Gastrocnemius medialis (tissue), 4 donors: ENCODE measurements at regions not wholly inside any gene's neighbourhood (a gene's known extent, or its start where the extent isn't known, plus 50 kb on each side); places are given as distances from the start of the nearest gene placed in this dataset.

ENCODE experiments used
- ATAC-seq, 2 donors: fragments of 150-250 bp; one replicate each; pipeline ENCODE4 v1.9.1; 2016
- DNase-seq, 2 donors: peaks; one replicate each; pipeline ENCODE4 v3.0.0-alpha.2; 2019
- H3K27ac ChIP-seq, 4 donors: fragments of 200-600 bp; sonication (generic); 1 replicate in 1 of 4; 2 replicates in 3 of 4; pipeline ENCODE4 v1.5.1; 2016 to 2018; ENCODE audit warnings: mild to moderate bottlenecking in 2 of 4, moderate library complexity in 1 of 4
- H3K27me3 ChIP-seq, 3 donors: fragments of 200-600 bp; sonication (generic) in 2 of 3; 1 replicate in 1 of 3; 2 replicates in 2 of 3; pipeline versions ENCODE4 v1.5.1 to v1.6.0; 2016 to 2019; ENCODE audit warnings: mild to moderate bottlenecking in 1 of 3, moderate library complexity in 1 of 3
- H3K36me3 ChIP-seq, 2 donors: fragments of 200-600 bp; sonication (generic) in 1 of 2; one replicate each; pipeline ENCODE4 v1.5.1; 2017 to 2018
- H3K4me1 ChIP-seq, 2 donors: fragments of 200-600 bp; sonication (generic) in 1 of 2; one replicate each; pipeline ENCODE4 v1.5.1; 2016 to 2017; ENCODE audit warnings: mild to moderate bottlenecking in 2 of 2
- H3K4me3 ChIP-seq, 4 donors: fragments of 200-600 bp; sonication (generic) in 3 of 4; 1 replicate in 1 of 4; 2 replicates in 3 of 4; pipeline ENCODE4 v1.5.1; 2016 to 2019; ENCODE audit warnings: mild to moderate bottlenecking in 2 of 4
- H3K9me3 ChIP-seq, 3 donors: fragments of 200-600 bp; sonication (generic) in 2 of 3; 1 replicate in 1 of 3; 2 replicates in 2 of 3; pipeline ENCODE4 v1.5.1; 2016 to 2019
- POLR2A ChIP-seq, 2 donors: fragments of 450-650 bp; IDR thresholded peaks; one replicate each; pipeline ENCODE4 v1.6.1; 2017; ENCODE audit warnings: antibody characterized with exemption in 2 of 2, mild to moderate bottlenecking in 2 of 2, moderate library complexity in 2 of 2
- in situ Hi-C, 4 donors: fragments of 200-750 bp; cut with MboI; loops; one replicate each; pipeline versions ENCODE4 v1.15.0 to v1.8.0; 2017; ENCODE audit warnings: low sequenced_read_pairs in 4 of 4
- intact Hi-C: fragments of 100-400 bp; cut with DNase I; formaldehyde crosslinking; loops from one replicate; pipeline ENCODE4 v1.15.1; 2023; ENCODE audit warnings: low total_unique reads
- TF ChIP-seq, protein P1 (sequence below), 5 experiments: fragments of 450-650 bp in 3 of 5; fragments of 200-600 bp in 2 of 5; sonication (generic) in 2 of 5; IDR thresholded peaks in 4 of 5; conservative IDR thresholded peaks in 1 of 5; 1 replicate in 4 of 5; 2 replicates in 1 of 5; pipeline ENCODE4 v1.5.1; 2016 to 2019; ENCODE audit warnings: antibody characterized with exemption in 5 of 5, mild to moderate bottlenecking in 3 of 5, moderate library complexity in 3 of 5

DNA sequence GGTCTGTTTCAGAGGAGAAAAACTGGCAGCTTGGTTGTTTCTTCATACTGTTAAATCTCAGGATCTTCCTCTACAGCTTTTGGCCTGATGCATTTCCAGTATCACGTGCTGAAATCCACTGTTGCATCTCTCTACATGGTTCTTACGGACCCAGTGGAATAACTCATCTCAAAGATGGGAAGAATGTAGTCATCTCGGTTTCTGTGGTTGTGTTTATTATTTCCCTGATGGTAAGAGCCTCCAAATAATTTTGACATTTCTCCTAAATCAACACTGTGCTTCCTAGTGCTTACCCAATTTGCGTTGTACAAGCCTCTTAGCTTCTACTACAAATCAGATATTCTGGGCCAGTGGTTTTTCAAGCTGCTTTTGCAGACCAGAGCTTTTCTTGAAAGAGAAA is 812.8 kb downstream of the C12orf50 start:
- DNase-seq (no peak), ATAC-seq (peak in 1 of 2 donors; percentile 30)
- Histone ChIP-seq H3K9me3 (no peaks in the 10 kb centered on the region), H3K4me3 (no peak overlapping the region), H3K36me3 (no peaks in the 10 kb centered on the region), H3K27me3 (no peaks in the 10 kb centered on the region), H3K4me1 (no peaks in the 10 kb centered on the region), H3K27ac (no peak overlapping the region)
- in situ Hi-C loops (no loop called here), intact Hi-C loops (no loop called here)
- TF ChIP-seq POLR2A (IDR thresholded peaks at IDR 0.05): no peak
- TF ChIP-seq, protein P1, sequence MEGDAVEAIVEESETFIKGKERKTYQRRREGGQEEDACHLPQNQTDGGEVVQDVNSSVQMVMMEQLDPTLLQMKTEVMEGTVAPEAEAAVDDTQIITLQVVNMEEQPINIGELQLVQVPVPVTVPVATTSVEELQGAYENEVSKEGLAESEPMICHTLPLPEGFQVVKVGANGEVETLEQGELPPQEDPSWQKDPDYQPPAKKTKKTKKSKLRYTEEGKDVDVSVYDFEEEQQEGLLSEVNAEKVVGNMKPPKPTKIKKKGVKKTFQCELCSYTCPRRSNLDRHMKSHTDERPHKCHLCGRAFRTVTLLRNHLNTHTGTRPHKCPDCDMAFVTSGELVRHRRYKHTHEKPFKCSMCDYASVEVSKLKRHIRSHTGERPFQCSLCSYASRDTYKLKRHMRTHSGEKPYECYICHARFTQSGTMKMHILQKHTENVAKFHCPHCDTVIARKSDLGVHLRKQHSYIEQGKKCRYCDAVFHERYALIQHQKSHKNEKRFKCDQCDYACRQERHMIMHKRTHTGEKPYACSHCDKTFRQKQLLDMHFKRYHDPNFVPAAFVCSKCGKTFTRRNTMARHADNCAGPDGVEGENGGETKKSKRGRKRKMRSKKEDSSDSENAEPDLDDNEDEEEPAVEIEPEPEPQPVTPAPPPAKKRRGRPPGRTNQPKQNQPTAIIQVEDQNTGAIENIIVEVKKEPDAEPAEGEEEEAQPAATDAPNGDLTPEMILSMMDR (IDR thresholded peaks at IDR 0.05 in 4 of 5, conservative IDR thresholded peaks at IDR 0.05 in 1 of 5): no peak

DNA sequence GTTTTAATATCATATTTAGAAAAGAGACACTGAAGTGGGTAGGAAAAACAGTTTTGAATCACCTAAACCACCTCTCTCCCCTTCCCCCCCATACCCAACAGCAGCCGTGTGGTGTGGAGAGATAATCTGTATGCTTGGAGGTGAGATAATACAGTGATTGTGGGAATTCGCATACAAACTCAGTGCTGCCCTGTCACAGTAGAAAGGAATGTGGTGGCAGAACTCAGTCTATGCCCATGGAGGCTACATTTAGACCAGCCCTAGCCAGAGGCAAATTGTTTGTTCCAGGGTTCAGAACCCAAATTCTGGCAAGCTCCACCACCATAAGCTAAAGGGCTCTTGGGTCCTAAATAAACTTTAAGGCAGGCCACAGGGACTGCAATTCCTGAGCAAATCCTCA is 827.0 kb downstream of the C12orf50 start:
- TF ChIP-seq POLR2A (IDR thresholded peaks at IDR 0.05): no peak
- TF ChIP-seq, protein P1 (IDR thresholded peaks at IDR 0.05 in 4 of 5, conservative IDR thresholded peaks at IDR 0.05 in 1 of 5): no peak
- no peak for DNase-seq
- no peaks in the 10 kb centered on the region for H3K36me3 ChIP-seq
- no peak for ATAC-seq
- H3K27me3 ChIP-seq: no peaks in the 10 kb centered on the region
- H3K4me3 ChIP-seq: no peak overlapping the region
- in situ Hi-C loops: no loop called here
- intact Hi-C loops: no loop called here
- H3K27ac ChIP-seq: no peak overlapping the region
- no peaks in the 10 kb centered on the region for H3K4me1 ChIP-seq
- H3K9me3 ChIP-seq: no peaks in the 10 kb centered on the region

DNA sequence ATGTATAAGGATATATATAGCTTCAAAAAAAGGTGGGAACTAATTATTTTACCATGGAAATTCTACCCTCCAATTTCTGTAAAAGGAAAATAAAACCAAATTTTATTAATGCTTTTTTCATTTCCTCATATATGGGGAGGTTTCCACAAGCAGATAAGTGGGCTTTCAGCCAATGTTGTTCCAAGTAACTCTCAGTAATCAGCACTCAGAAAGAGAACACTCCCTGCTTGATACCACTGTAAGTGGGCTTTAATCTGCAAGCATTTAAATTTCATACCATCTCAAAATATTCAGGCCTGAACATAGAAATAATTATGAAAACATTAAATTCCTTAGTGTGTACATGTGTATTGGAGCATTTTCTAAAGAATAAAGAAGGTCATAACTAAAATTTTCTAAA is 827.6 kb downstream of the C12orf50 start:
- no peaks in the 10 kb centered on the region for H3K27me3 ChIP-seq
- H3K27ac ChIP-seq: no peak overlapping the region
- ATAC-seq (no peak), DNase-seq (no peak)
- H3K9me3 ChIP-seq: no peaks in the 10 kb centered on the region
- intact Hi-C loops: no loop called here
- H3K4me3 ChIP-seq: no peak overlapping the region
- H3K4me1 ChIP-seq: no peaks in the 10 kb centered on the region
- in situ Hi-C loops: no loop called here
- no peak for TF ChIP-seq POLR2A (IDR thresholded peaks at IDR 0.05)
- TF ChIP-seq, protein P1 (IDR thresholded peaks at IDR 0.05 in 4 of 5, conservative IDR thresholded peaks at IDR 0.05 in 1 of 5): no peak
- no peaks in the 10 kb centered on the region for H3K36me3 ChIP-seq

DNA sequence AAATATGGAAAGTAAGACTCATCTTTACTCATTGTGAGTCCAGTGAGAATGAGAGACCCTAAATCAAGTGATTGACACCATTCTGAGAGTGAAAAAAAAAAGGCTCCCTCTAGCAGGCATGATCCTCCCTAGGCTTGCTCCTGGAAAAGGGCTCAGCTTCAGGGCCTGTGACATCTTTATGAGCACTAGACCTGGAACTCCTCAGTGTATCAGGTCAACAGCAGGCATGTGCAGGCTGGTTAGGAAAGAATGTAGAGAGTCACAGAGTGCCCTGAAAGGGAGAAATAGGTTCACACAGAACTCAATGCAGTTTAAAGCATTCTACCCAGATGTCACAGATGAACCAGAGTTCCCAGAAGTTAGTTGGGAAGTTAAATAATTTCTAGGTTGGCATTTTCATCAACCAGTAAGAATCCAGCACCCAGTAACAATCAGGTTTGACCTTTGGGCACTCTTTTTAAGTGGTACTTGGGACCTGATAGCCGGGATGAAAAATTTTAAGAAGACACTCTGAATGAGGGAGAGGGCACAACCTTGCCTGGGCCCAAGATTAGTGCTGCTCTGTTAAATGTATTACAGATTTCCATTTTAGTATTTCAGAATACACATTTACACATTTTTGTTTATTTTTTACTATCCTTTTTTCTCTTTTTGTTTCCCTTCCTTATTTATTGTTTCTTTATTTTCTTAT is 828.8 kb downstream of the C12orf50 start:
- Histone ChIP-seq H3K36me3 (no peaks in the 10 kb centered on the region), H3K27ac (no peak overlapping the region), H3K4me1 (no peaks in the 10 kb centered on the region), H3K27me3 (no peaks in the 10 kb centered on the region), H3K4me3 (no peak overlapping the region), H3K9me3 (no peaks in the 10 kb centered on the region)
- TF ChIP-seq POLR2A (IDR thresholded peaks at IDR 0.05): no peak
- TF ChIP-seq, protein P1 (IDR thresholded peaks at IDR 0.05 in 4 of 5, conservative IDR thresholded peaks at IDR 0.05 in 1 of 5): no peak
- DNase-seq (no peak), ATAC-seq (no peak)
- intact Hi-C loops: no loop called here
- in situ Hi-C loops: no loop called here

DNA sequence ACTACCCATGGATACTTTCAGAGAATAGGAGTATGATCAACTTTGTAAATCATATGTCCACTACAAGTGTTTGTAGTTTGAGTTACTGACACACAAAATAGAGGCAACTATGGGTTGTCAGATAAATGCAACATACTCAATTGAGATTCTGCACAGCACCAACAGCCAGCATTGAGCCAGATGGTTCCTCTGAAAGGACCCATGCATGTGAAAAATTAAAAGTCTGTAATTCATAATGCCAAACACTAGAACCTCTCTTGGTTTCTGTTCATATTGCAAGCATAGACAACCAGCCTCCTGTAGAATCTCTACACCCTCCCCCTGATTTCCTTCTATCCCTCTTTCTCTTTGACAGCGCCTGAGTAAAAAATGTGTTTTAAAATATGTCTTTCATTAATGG is 831.0 kb downstream of the C12orf50 start:
- H3K36me3 ChIP-seq: no peaks in the 10 kb centered on the region
- ATAC-seq (no peak), DNase-seq (no peak)
- no peaks in the 10 kb centered on the region for H3K9me3 ChIP-seq
- no peaks in the 10 kb centered on the region for H3K27me3 ChIP-seq
- no peaks in the 10 kb centered on the region for H3K4me1 ChIP-seq
- TF ChIP-seq POLR2A (IDR thresholded peaks at IDR 0.05): no peak
- TF ChIP-seq, protein P1 (IDR thresholded peaks at IDR 0.05 in 4 of 5, conservative IDR thresholded peaks at IDR 0.05 in 1 of 5): no peak
- no peak overlapping the region for H3K27ac ChIP-seq
- intact Hi-C loops: no loop called here
- in situ Hi-C loops: no loop called here
- no peak overlapping the region for H3K4me3 ChIP-seq
